ENCODE measurements at regions not wholly inside any gene's neighbourhood (a gene's known extent, or its start where the extent isn't known, plus 50 kb on each side); places are given as distances from the start of the nearest gene placed in this dataset.

GRCh38 chr9:89793124-89793495 lies 188.3 kb downstream of the GADD45G start:
- TF ChIP-seq PBX3 (CRISPR knock-in tag; IDR thresholded peaks at IDR 0.05) (no peak), ZNF660 (tag by site-specific recombination; IDR thresholded peaks at IDR 0.05) (no peak), PRDM10 (tag by site-specific recombination; IDR thresholded peaks at IDR 0.05) (no peak), CTCF (tag by site-specific recombination; IDR thresholded peaks at IDR 0.05) (no peak), ZSCAN16 (tag by site-specific recombination; IDR thresholded peaks at IDR 0.05) (no peak), TCF7L2 (IDR thresholded peaks at IDR 0.05; ENCODE audit: borderline replicate concordance, low read depth, low read length) (no peak), ZNF157 (tag by site-specific recombination; IDR thresholded peaks at IDR 0.05) (no peak), ZNF112 (tag by site-specific recombination; IDR thresholded peaks at IDR 0.05) (no peak), ZNF132 (tag by site-specific recombination; IDR thresholded peaks at IDR 0.05; ENCODE audit: borderline replicate concordance) (no peak)
